ENCODE measurements at regions not wholly inside any gene's neighbourhood (a gene's known extent, or its start where the extent isn't known, plus 50 kb on each side); places are given as distances from the start of the nearest gene placed in this dataset.

DNA sequence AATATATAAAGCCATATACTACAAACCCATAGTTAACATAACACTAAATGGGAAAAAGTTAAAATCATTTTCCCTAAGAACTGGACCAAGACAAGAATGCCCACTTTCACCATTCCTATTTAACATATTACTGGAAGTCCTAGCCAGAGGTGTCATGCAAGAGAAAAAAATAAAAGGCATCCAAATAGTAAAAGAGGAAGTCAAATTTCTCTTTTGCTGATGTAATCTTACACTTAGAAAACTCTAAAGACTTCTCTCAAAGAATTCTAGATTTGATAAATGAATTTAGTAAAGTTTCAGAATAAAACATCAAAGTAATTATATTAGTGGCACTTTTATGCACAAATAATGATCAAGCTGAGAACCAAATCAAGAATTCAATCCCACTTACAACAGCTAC lies 678.9 kb upstream of the SLITRK5 start:
- Histone ChIP-seq H3K4me1 (ENCODE audit: control insufficient read depth, insufficient read depth, low read length) (no peaks in the 10 kb centered on the region), H3K27ac (ENCODE audit: insufficient read depth, low read depth, low read length, poor library complexity, severe bottlenecking) (no peak overlapping the region), H3K4me3 (ENCODE audit: insufficient read depth, low read depth, low read length) (no peak overlapping the region), H3K36me3 (ENCODE audit: control insufficient read depth, insufficient read depth, low read length) (no peaks in the 10 kb centered on the region), H3K27me3 (ENCODE audit: control insufficient read depth, insufficient read depth, low read length, poor library complexity, severe bottlenecking) (no peaks in the 10 kb centered on the region), H3K9me3 (ENCODE audit: control insufficient read depth, low read length) (no peaks in the 10 kb centered on the region)

DNA sequence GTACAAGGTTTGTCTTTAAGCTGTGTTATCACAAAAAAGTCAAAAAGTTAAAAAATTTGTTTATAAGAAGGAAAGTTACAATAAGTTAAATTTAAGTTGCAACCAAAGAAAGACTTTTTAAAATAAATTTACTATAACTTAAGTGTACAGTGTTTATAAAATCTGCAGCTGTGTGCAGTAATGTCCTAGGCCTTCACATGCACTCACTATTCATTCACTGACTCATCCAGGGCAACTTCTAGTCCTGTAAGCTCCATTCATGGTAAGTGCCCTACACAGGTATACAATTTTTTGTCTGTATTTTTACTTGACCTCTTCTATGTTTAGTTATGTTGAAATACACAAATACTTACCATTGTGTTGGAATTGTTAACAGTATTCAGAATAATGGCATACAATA lies 667.9 kb upstream of the SLITRK5 start:
- Histone ChIP-seq H3K9me3 (ENCODE audit: control insufficient read depth, low read length) (no peaks in the 10 kb centered on the region), H3K27me3 (ENCODE audit: control insufficient read depth, insufficient read depth, low read length, poor library complexity, severe bottlenecking) (no peaks in the 10 kb centered on the region), H3K36me3 (ENCODE audit: control insufficient read depth, insufficient read depth, low read length) (no peaks in the 10 kb centered on the region), H3K27ac (ENCODE audit: insufficient read depth, low read depth, low read length, poor library complexity, severe bottlenecking) (no peak overlapping the region), H3K4me3 (ENCODE audit: insufficient read depth, low read depth, low read length) (no peak overlapping the region), H3K4me1 (ENCODE audit: control insufficient read depth, insufficient read depth, low read length) (no peaks in the 10 kb centered on the region)

DNA sequence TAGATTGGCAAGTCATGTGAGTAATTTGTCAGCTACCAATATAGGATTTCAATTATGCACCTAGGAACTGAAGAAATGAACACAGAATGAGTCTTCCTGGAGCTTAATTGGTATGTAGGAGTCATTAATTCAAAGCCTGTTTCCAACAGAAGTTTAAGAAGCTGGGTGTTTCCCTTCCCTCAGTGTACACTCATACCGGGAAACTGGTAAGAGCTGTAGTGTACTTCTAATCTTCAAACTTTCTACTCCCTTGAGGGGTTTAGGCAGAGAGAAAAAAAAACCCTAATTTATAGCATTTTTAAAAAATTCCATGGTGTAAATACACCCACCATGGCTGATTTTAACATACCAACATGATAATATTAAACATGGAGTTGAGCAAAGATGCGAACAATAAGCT lies 665.7 kb upstream of the SLITRK5 start:
- no peaks in the 10 kb centered on the region for H3K4me1 ChIP-seq (ENCODE audit: control insufficient read depth, insufficient read depth, low read length)
- H3K27ac ChIP-seq (ENCODE audit: insufficient read depth, low read depth, low read length, poor library complexity, severe bottlenecking), result no peak overlapping the region
- H3K27me3 ChIP-seq (ENCODE audit: control insufficient read depth, insufficient read depth, low read length, poor library complexity, severe bottlenecking), result no peaks in the 10 kb centered on the region
- 92% methylated on average over 2 of the region's 2 CpGs; no CpG with 5 or more reads in 1 of the 2 experiments for WGBS, 2 experiments
- no peaks in the 10 kb centered on the region for H3K36me3 ChIP-seq (ENCODE audit: control insufficient read depth, insufficient read depth, low read length)
- no peak overlapping the region for H3K4me3 ChIP-seq (ENCODE audit: insufficient read depth, low read depth, low read length)
- H3K9me3 ChIP-seq (ENCODE audit: control insufficient read depth, low read length), result no peaks in the 10 kb centered on the region

DNA sequence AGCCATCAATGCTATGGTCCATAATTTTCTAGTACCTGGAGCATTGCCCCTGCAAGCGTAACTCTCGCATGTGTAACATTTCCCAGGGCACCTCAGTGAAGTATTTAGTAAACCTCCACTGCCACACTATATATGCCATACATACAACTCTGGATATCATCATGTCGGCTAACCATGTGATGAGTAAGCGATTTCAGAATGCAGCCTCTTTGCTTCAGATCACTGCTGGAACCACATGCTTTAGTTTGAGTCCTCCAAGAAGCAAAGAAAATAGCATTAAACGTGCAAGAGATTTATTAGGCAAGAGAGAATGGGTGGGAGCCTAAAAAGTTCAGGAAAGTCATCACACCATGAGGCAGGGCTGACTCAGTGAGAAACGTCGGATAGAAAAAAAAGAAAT lies 635.6 kb upstream of the SLITRK5 start:
- H3K36me3 ChIP-seq (ENCODE audit: control insufficient read depth, insufficient read depth, low read length), result no peaks in the 10 kb centered on the region
- H3K9me3 ChIP-seq (ENCODE audit: control insufficient read depth, low read length), result no peaks in the 10 kb centered on the region
- H3K4me1 ChIP-seq (ENCODE audit: control insufficient read depth, insufficient read depth, low read length), result no peaks in the 10 kb centered on the region
- no peak overlapping the region for H3K4me3 ChIP-seq (ENCODE audit: insufficient read depth, low read depth, low read length)
- 96% methylated on average over 7 of the region's 7 CpGs for WGBS, 2 experiments
- no peak overlapping the region for H3K27ac ChIP-seq (ENCODE audit: insufficient read depth, low read depth, low read length, poor library complexity, severe bottlenecking)
- no peaks in the 10 kb centered on the region for H3K27me3 ChIP-seq (ENCODE audit: control insufficient read depth, insufficient read depth, low read length, poor library complexity, severe bottlenecking)

DNA sequence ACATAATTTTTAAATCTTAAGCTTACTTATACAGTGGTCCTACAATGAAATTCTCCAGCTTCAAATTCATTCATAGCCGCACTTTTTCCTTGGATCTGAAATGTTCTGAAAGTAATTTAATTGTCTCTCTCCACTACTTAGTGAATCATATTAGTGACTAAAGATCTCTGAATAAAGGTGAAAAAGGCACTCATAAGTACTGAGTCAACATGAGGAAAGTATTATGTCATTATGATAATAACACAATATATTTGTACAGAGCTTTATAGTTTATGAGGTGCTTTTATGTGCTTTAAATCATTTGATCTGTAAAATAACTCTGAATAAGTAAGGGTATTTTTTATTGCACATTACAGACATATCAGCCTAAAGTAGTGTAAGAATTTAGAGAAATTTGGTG lies 628.2 kb upstream of the SLITRK5 start:
- no peak overlapping the region for H3K4me3 ChIP-seq (ENCODE audit: insufficient read depth, low read depth, low read length)
- H3K4me1 ChIP-seq (ENCODE audit: control insufficient read depth, insufficient read depth, low read length), result no peaks in the 10 kb centered on the region
- WGBS, 2 experiments, result 100% methylated on average over 1 of the region's 1 CpG; no CpG with 5 or more reads in 1 of the 2 experiments

DNA sequence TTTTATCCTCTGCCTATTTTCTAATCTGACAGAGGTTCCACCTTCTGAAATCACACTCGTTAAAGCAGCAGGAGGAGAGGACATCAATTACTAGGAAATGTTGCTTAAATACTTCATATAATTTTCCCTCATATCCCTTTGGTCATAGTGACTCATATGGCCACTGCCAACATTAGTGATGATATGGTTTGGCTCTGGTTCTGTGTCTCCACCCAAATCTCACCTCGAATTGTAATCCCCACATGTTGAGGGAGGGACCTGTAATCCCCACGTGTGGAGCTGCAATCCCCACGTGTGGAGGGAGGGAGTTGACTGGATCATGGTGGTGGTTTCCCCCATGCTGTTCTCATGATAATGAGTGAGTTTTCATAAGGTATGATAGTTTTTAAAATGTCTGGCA lies 618.4 kb upstream of the SLITRK5 start:
- 88 to 96% methylated on average over 3 to 4 of the region's 4 CpGs for WGBS, 2 experiments
- Histone ChIP-seq H3K36me3 (ENCODE audit: control insufficient read depth, insufficient read depth, low read length) (no peaks in the 10 kb centered on the region), H3K4me3 (ENCODE audit: insufficient read depth, low read depth, low read length) (no peak overlapping the region), H3K27ac (ENCODE audit: insufficient read depth, low read depth, low read length, poor library complexity, severe bottlenecking) (no peak overlapping the region), H3K4me1 (ENCODE audit: control insufficient read depth, insufficient read depth, low read length) (no peaks in the 10 kb centered on the region), H3K27me3 (ENCODE audit: control insufficient read depth, insufficient read depth, low read length, poor library complexity, severe bottlenecking) (no peaks in the 10 kb centered on the region), H3K9me3 (ENCODE audit: control insufficient read depth, low read length) (no peaks in the 10 kb centered on the region)

More for the DNA sequence above, 628.2 kb upstream of the SLITRK5 start:
- no peak overlapping the region for H3K27ac ChIP-seq (ENCODE audit: insufficient read depth, low read depth, low read length, poor library complexity, severe bottlenecking)
- no peaks in the 10 kb centered on the region for H3K9me3 ChIP-seq (ENCODE audit: control insufficient read depth, low read length)
- no peaks in the 10 kb centered on the region for H3K27me3 ChIP-seq (ENCODE audit: control insufficient read depth, insufficient read depth, low read length, poor library complexity, severe bottlenecking)
- no peaks in the 10 kb centered on the region for H3K36me3 ChIP-seq (ENCODE audit: control insufficient read depth, insufficient read depth, low read length)

DNA sequence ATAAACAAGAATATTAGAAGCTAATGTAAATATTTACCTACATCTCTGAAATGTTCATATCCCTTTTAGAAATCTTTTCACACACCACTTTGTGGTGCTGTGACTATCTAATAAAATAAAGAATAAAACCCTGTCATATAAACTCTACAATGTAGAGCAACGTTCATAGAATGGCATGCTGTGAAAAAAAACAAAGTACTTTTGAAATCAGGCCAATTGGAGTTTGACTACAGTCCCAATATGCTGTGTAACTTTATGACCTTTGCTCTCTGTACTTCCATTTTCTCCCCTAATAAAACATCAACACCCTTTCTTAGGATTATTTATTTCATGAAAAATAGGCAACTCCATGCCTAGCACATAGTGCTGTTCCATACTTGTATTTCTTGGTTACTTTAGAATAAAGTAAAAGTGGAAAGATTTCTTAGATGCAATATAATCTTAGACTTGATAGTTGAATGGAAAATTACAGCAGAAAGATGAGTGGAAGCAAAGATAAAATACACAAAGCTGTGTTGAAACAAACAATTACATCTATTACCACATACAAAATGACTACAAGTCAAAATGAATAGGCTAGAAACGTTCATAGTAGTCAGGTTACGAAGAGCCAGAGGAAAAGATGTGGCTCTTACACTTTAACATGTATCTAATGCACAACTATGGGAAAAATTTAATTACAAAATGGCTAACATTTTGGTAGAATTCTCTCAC lies 613.2 kb upstream of the SLITRK5 start:
- Histone ChIP-seq H3K4me1 (ENCODE audit: control insufficient read depth, insufficient read depth, low read length) (no peaks in the 10 kb centered on the region), H3K9me3 (ENCODE audit: control insufficient read depth, low read length) (no peaks in the 10 kb centered on the region), H3K27ac (ENCODE audit: insufficient read depth, low read depth, low read length, poor library complexity, severe bottlenecking) (no peak overlapping the region), H3K4me3 (ENCODE audit: insufficient read depth, low read depth, low read length) (no peak overlapping the region), H3K27me3 (ENCODE audit: control insufficient read depth, insufficient read depth, low read length, poor library complexity, severe bottlenecking) (no peaks in the 10 kb centered on the region), H3K36me3 (ENCODE audit: control insufficient read depth, insufficient read depth, low read length) (no peaks in the 10 kb centered on the region)
- WGBS, 2 experiments, result 83 to 97% methylated on average over 3 of the region's 3 CpGs

DNA sequence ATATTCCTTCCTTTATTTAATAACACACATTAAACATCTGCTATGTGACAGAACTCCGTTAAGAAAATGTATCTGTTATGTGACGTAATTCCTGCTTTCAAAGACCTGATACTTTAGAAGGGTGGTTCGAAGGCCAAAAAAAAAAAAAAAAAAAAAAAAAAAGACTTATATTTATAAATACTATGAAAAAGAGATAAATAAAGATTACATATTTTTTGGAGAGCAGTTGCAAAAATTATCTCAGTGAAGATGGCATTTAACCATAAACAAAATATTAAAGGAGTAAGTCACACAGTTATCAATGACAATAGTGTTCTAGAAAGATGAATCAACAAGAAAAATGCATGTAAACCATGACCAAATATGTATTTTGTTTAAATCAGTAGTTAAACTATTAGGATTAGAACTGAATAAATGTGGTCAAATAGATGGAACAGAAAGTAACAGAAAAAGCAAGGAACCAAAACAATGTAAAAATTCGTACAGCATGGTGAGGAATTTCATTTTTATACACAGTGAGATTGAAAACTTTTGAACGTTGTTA lies 612.3 kb upstream of the SLITRK5 start:
- no peaks in the 10 kb centered on the region for H3K27me3 ChIP-seq (ENCODE audit: control insufficient read depth, insufficient read depth, low read length, poor library complexity, severe bottlenecking)
- no peaks in the 10 kb centered on the region for H3K4me1 ChIP-seq (ENCODE audit: control insufficient read depth, insufficient read depth, low read length)
- no peak overlapping the region for H3K4me3 ChIP-seq (ENCODE audit: insufficient read depth, low read depth, low read length)
- WGBS, 2 experiments, result 44 to 65% methylated on average over 2 to 3 of the region's 5 CpGs
- no peak overlapping the region for H3K27ac ChIP-seq (ENCODE audit: insufficient read depth, low read depth, low read length, poor library complexity, severe bottlenecking)
- no peaks in the 10 kb centered on the region for H3K36me3 ChIP-seq (ENCODE audit: control insufficient read depth, insufficient read depth, low read length)
- H3K9me3 ChIP-seq (ENCODE audit: control insufficient read depth, low read length), result no peaks in the 10 kb centered on the region

DNA sequence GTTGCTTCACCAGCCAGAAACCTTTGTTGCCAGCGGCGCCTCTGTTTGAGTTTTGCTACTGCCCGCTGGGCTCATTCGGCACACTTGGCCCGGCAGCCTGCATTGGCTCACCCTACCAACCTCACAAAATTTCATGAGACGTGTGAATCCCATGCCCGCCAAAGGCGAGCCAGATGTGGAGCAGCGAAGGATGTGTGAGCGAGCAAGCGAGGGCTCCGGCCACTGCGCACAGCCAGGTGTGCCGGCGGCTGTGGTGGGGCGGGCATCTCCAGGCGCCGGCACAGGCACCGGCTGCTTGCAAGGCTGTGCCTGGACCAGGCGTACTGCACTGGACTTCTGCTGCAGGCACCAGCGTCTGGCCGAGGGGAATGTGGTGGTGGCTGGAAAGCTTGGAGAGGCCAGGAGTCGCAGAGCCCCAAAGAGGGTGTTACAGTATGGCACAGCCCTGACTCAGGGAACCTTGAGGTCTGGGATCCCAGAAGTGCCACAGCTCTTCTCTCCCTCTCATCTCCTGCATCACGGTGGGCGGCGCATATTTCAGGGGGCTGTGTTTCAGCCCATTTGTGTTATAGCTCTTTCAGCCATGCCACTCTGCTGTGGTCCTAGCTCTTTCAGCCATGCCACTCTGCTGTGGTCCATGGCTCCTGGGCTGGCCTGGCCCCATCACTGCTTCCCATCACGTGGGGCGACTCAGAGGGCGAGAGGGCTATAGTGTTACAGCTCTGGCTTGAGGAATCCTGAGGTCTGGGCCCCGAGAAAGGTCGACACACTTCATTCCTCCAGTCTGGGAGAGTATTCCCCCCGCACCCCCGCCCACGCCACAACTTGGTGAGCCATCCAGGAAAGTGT lies 592.0 kb upstream of the SLITRK5 start:
- H3K4me1 ChIP-seq (ENCODE audit: control insufficient read depth, insufficient read depth, low read length), result no peaks in the 10 kb centered on the region
- no peaks in the 10 kb centered on the region for H3K27me3 ChIP-seq (ENCODE audit: control insufficient read depth, insufficient read depth, low read length, poor library complexity, severe bottlenecking)
- 96 to 97% methylated on average over 34 of the region's 34 CpGs for WGBS, 2 experiments
- H3K36me3 ChIP-seq (ENCODE audit: control insufficient read depth, insufficient read depth, low read length), result no peaks in the 10 kb centered on the region
- no peak overlapping the region for H3K4me3 ChIP-seq (ENCODE audit: insufficient read depth, low read depth, low read length)
- H3K9me3 ChIP-seq (ENCODE audit: control insufficient read depth, low read length), result no peaks in the 10 kb centered on the region
- H3K27ac ChIP-seq (ENCODE audit: insufficient read depth, low read depth, low read length, poor library complexity, severe bottlenecking), result no peak overlapping the region

DNA sequence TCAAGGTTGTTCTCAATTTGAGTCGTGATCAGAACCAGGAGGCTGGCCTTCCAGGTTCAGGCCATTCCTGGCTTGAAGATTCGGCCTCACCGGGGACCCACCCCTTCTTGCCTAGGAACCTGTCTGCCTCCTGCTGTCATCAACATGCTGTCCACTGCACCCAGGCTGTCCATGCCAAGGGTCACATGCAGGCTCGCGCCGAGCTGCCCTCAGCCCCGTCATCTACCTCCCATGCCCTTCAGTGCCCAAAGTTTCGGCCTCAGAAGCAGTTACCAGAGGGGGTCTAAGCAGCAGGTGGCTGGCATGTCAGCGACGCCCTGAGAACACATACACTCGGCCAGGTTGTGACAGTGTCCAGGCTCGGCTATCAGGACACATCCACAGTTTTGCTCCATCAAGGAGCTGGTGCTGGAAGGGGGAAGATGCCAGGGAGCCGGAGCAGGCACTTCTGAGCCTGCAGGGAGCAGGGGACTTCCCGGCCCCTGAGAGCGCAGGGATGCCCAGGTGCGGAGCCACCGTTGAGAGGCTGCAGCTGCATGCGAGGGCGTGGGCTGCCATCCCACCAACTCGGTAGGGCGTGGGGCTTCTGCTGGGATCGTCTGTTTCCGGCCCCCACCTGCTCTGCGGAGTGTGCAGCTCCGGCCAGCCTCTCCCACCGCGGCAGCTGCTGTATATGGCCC lies 590.9 kb upstream of the SLITRK5 start:
- Histone ChIP-seq H3K9me3 (ENCODE audit: control insufficient read depth, low read length) (no peaks in the 10 kb centered on the region), H3K27ac (ENCODE audit: insufficient read depth, low read depth, low read length, poor library complexity, severe bottlenecking) (no peak overlapping the region), H3K4me3 (ENCODE audit: insufficient read depth, low read depth, low read length) (no peak overlapping the region), H3K36me3 (ENCODE audit: control insufficient read depth, insufficient read depth, low read length) (no peaks in the 10 kb centered on the region), H3K27me3 (ENCODE audit: control insufficient read depth, insufficient read depth, low read length, poor library complexity, severe bottlenecking) (no peaks in the 10 kb centered on the region), H3K4me1 (ENCODE audit: control insufficient read depth, insufficient read depth, low read length) (no peaks in the 10 kb centered on the region)
- WGBS, 2 experiments, result 95% methylated on average over 27 of the region's 27 CpGs

Data from ectodermal cell (in vitro differentiated cells).